ENCODE measurements at regions not wholly inside any gene's neighbourhood (a gene's known extent, or its start where the extent isn't known, plus 50 kb on each side); places are given as distances from the start of the nearest gene placed in this dataset.

DNA sequence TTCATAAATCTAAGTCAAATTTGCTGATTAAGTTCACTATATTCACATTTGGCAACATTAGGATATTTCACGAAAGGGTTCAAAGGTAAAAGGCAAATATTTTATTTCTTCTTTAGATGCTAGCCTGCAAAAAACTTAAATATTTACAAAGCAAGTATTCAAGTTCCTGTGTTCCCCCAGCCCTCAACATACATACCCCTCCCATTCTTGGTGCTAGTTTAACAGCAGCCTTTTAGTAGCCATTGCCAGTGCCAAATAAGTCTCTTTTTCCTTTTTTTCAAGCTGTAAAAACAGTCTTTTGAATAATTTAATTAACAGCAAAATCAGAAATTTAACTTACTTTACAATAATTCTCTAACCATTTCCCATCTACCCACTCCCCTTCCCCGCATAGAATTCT, 288.5 kb upstream of the TMEM161B start:
- Histone ChIP-seq H3K4me1 (no peaks in the 10 kb centered on the region), H3K27me3 (no peaks in the 10 kb centered on the region), H3K36me3 (no peaks in the 10 kb centered on the region), H3K27ac (no peak overlapping the region), H3K4me3 (no peak overlapping the region), H3K9me3 (no peaks in the 10 kb centered on the region)
- TF ChIP-seq, protein P1, sequence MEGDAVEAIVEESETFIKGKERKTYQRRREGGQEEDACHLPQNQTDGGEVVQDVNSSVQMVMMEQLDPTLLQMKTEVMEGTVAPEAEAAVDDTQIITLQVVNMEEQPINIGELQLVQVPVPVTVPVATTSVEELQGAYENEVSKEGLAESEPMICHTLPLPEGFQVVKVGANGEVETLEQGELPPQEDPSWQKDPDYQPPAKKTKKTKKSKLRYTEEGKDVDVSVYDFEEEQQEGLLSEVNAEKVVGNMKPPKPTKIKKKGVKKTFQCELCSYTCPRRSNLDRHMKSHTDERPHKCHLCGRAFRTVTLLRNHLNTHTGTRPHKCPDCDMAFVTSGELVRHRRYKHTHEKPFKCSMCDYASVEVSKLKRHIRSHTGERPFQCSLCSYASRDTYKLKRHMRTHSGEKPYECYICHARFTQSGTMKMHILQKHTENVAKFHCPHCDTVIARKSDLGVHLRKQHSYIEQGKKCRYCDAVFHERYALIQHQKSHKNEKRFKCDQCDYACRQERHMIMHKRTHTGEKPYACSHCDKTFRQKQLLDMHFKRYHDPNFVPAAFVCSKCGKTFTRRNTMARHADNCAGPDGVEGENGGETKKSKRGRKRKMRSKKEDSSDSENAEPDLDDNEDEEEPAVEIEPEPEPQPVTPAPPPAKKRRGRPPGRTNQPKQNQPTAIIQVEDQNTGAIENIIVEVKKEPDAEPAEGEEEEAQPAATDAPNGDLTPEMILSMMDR (IDR thresholded peaks at IDR 0.05) = no peak
- no peak for TF ChIP-seq POLR2A (IDR thresholded peaks at IDR 0.05)
- no peak for ATAC-seq
- intact Hi-C loops (cut with DNase I) = no loop called here
- DNase-seq = no peak
- WGBS (ENCODE audit: insufficient coverage, low coverage, low lambda C conversion rate, missing lambda C conversion rate) = 62% methylated on average over 2 of the region's 2 CpGs

DNA sequence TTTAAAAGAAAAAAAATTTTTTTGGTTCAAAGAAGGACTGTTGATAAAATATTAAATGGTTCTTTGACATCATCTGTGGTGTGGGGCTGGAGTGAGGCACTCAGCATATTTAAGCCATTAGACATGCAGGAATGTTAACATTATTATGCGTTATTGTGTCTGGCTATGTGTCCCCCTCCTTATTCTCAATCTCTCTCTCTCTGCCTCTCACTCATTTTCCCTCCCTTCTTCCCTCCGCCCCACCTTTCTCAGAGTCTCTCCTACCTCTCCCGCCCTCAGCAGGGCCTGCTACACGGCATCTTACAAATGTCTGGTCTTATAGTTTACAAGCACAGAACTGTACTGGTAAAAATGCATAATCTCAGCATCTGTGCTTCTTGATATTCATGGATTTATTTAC, 287.8 kb upstream of the TMEM161B start:
- no peak for ATAC-seq
- TF ChIP-seq, protein P1 (IDR thresholded peaks at IDR 0.05) = no peak
- TF ChIP-seq POLR2A (IDR thresholded peaks at IDR 0.05) = no peak
- 63% methylated on average over 4 of the region's 4 CpGs for WGBS (ENCODE audit: insufficient coverage, low coverage, low lambda C conversion rate, missing lambda C conversion rate)

DNA sequence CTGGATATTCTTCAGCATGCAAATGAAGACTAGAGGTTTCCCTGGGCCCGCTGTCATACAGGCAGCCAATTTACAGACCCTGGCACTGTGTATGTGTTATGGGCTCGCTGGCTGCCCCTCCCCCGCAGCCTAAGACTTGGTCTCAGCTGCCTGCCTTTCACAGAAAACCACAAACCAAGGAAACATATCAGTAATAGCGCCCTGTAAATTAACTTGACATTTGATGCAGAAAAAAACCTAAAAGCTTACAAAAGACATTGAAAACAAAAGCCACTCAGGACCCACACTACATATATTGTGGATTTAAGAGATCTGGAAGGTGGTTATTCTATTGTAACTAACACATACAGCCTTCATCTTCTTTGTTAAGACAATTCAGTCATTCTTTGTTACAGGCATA, 287.0 kb upstream of the TMEM161B start:
- Histone ChIP-seq H3K36me3 (no peaks in the 10 kb centered on the region), H3K9me3 (no peaks in the 10 kb centered on the region), H3K27ac (no peak overlapping the region), H3K4me3 (no peak overlapping the region), H3K27me3 (no peaks in the 10 kb centered on the region), H3K4me1 (no peaks in the 10 kb centered on the region)
- 18% methylated on average over 4 of the region's 4 CpGs for WGBS (ENCODE audit: insufficient coverage, low coverage, low lambda C conversion rate, missing lambda C conversion rate)
- no peak for TF ChIP-seq POLR2A (IDR thresholded peaks at IDR 0.05)
- TF ChIP-seq, protein P1 (IDR thresholded peaks at IDR 0.05) = no peak
- DNase-seq = no peak
- intact Hi-C loops (cut with DNase I) = no loop called here
- ATAC-seq = no peak

More for the DNA sequence above, 287.8 kb upstream of the TMEM161B start:
- intact Hi-C loops (cut with DNase I) = no loop called here
- no peaks in the 10 kb centered on the region for H3K9me3 ChIP-seq
- no peaks in the 10 kb centered on the region for H3K27me3 ChIP-seq
- DNase-seq = no peak
- H3K4me3 ChIP-seq = no peak overlapping the region
- no peaks in the 10 kb centered on the region for H3K4me1 ChIP-seq
- no peaks in the 10 kb centered on the region for H3K36me3 ChIP-seq
- H3K27ac ChIP-seq = no peak overlapping the region

DNA sequence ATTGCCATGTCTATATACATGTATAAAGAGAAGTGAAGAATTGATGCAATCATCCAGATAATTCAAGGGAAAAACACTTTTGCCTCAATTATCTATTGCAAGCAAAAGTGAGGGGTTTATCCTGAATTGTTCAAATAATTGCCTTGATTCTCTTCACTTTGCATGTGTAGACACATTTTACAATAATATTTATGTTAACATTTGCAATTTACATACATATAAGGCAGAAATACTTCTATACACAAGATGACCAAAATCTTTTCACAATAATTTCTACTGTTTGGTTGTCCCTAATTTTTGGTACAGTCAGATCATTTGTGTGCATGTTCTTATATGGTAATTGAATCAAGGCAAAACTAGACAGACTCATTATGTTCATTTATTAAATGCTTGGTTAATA, 285.3 kb upstream of the TMEM161B start:
- H3K4me1 ChIP-seq = no peaks in the 10 kb centered on the region
- intact Hi-C loops (cut with DNase I) = no loop called here
- H3K9me3 ChIP-seq = no peaks in the 10 kb centered on the region
- H3K27ac ChIP-seq = no peak overlapping the region
- no peaks in the 10 kb centered on the region for H3K36me3 ChIP-seq
- TF ChIP-seq, protein P1 (IDR thresholded peaks at IDR 0.05) = no peak
- TF ChIP-seq POLR2A (IDR thresholded peaks at IDR 0.05) = no peak
- DNase-seq (no peak), ATAC-seq (no peak)
- H3K27me3 ChIP-seq = no peaks in the 10 kb centered on the region
- no peak overlapping the region for H3K4me3 ChIP-seq
